ENCODE measurements at regions not wholly inside any gene's neighbourhood (a gene's known extent, or its start where the extent isn't known, plus 50 kb on each side); places are given as distances from the start of the nearest gene placed in this dataset.
A peak's percentile ranks its signal among the peaks of the same experiment; 100 is the strongest.

GRCh38 chr5:144088206-144089064 is 82.0 kb downstream of the YIPF5 start:
- TF ChIP-seq POLR2AphosphoS5 (IDR thresholded peaks at IDR 0.05; ENCODE audit: low read depth, low read length) (no peak), POLR2A (IDR thresholded peaks at IDR 0.05; ENCODE audit: low read depth, low read length) (no peak), SPI1 (IDR thresholded peaks at IDR 0.05; ENCODE audit: low read depth, low read length) (no peak), TAF1 (IDR thresholded peaks at IDR 0.05; ENCODE audit: low read depth, low read length) (no peak), POU2F2 (IDR thresholded peaks at IDR 0.05; ENCODE audit: low read depth, low read length) (no peak)
- DNase-seq (ENCODE audit: insufficient read length, low spot score) (no peak), FAIRE-seq (no peak)

GRCh38 chr5:144089401-144090021 is 80.9 kb downstream of the YIPF5 start:
- DNase-seq (ENCODE audit: insufficient read length, low spot score) (peak; percentile 3), FAIRE-seq (peak; percentile 20)
- TF ChIP-seq SPI1 (IDR thresholded peaks at IDR 0.05; ENCODE audit: low read depth, low read length): no peak
- TF ChIP-seq PAX5 (IDR thresholded peaks at IDR 0.05; ENCODE audit: insufficient read depth, low read length, severe bottlenecking): no peak
- TF ChIP-seq POU2F2 (IDR thresholded peaks at IDR 0.05; ENCODE audit: low read depth, low read length): no peak
- no peak for TF ChIP-seq POLR2AphosphoS5 (IDR thresholded peaks at IDR 0.05; ENCODE audit: low read depth, low read length)
- TF ChIP-seq TAF1 (IDR thresholded peaks at IDR 0.05; ENCODE audit: low read depth, low read length): no peak
- no peak for TF ChIP-seq POLR2A (IDR thresholded peaks at IDR 0.05; ENCODE audit: low read depth, low read length)

DNA sequence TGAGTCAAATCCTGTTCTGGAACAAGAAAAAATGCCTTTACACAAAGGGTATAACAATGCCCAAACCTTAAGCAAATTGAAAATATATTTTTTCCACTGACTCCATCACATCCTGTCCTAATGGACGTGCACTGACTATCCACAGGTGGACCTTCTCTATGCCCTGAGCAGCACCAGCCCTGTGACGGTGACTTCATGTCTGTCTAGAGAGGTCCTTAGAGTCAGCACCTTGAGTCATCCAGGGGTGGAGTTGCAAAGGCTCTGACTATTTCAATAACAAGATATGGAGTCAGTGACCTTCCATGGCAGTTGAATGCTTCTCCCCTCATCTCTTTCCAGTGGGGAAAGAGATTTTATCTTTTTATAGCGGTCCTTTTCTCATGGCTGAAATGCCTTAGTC is 78.0 kb downstream of the YIPF5 start:
- DNase-seq (ENCODE audit: insufficient read length, low spot score) (no peak), FAIRE-seq (no peak)
- no peak for TF ChIP-seq PAX5 (IDR thresholded peaks at IDR 0.05; ENCODE audit: insufficient read depth, low read length, severe bottlenecking)
- TF ChIP-seq TAF1 (IDR thresholded peaks at IDR 0.05; ENCODE audit: low read depth, low read length): no peak
- TF ChIP-seq POU2F2 (IDR thresholded peaks at IDR 0.05; ENCODE audit: low read depth, low read length): no peak
- no peak for TF ChIP-seq POLR2AphosphoS5 (IDR thresholded peaks at IDR 0.05; ENCODE audit: low read depth, low read length)
- no peak for TF ChIP-seq POLR2A (IDR thresholded peaks at IDR 0.05; ENCODE audit: low read depth, low read length)
- no peak for TF ChIP-seq SPI1 (IDR thresholded peaks at IDR 0.05; ENCODE audit: low read depth, low read length)

DNA sequence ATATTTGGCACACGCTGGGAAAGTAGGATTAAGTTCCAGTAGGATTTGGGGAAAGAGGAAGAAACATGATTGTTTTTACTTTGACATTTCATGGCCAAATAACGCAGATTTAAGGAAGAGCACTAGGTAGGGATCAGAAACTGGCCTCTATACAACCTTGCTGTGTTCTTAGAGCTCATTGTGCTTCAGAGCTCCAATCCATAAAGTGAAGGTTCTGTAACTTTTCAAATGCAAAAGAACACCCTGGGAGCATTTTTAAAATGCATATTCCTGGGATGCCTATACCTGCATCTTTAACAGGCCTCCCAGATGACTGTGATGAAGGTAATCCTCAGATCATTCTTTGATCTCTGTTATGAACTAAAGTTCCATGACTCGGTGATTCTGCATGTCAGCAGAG is 77.1 kb downstream of the YIPF5 start:
- no peak for TF ChIP-seq TAF1 (IDR thresholded peaks at IDR 0.05; ENCODE audit: low read depth, low read length)
- no peak for TF ChIP-seq POU2F2 (IDR thresholded peaks at IDR 0.05; ENCODE audit: low read depth, low read length)
- FAIRE-seq (no peak), DNase-seq (ENCODE audit: insufficient read length, low spot score) (no peak)

DNA sequence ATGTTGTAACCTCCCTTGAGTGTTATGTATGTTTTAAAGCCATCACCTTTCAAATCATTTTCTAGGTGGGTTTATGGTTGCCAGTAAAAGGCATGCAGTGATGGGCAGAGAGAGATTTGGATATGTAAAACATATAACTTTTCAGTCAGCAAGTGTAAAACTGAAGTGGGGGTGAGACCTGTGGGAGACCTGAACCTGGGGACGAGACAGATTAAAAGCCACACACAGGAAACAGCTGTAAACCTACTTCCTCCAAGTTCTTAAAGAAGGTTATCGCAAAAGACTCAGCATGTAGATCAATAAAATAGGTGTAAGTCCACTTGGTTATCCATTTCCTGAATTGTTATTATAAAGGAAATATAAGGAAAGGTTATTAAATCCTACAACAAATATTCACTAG is 76.6 kb downstream of the YIPF5 start:
- DNase-seq (ENCODE audit: insufficient read length, low spot score) (no peak), FAIRE-seq (no peak)
- TF ChIP-seq PAX5 (IDR thresholded peaks at IDR 0.05; ENCODE audit: insufficient read depth, low read length, severe bottlenecking): no peak
- TF ChIP-seq TAF1 (IDR thresholded peaks at IDR 0.05; ENCODE audit: low read depth, low read length): no peak
- TF ChIP-seq POU2F2 (IDR thresholded peaks at IDR 0.05; ENCODE audit: low read depth, low read length): no peak
- TF ChIP-seq POLR2AphosphoS5 (IDR thresholded peaks at IDR 0.05; ENCODE audit: low read depth, low read length): no peak
- TF ChIP-seq SPI1 (IDR thresholded peaks at IDR 0.05; ENCODE audit: low read depth, low read length): no peak
- no peak for TF ChIP-seq POLR2A (IDR thresholded peaks at IDR 0.05; ENCODE audit: low read depth, low read length)

- DNase-seq (ENCODE audit: insufficient read length, low spot score) (no peak), FAIRE-seq (no peak)
- TF ChIP-seq POLR2AphosphoS5 (IDR thresholded peaks at IDR 0.05; ENCODE audit: low read depth, low read length) (no peak), POU2F2 (IDR thresholded peaks at IDR 0.05; ENCODE audit: low read depth, low read length) (no peak), PAX5 (IDR thresholded peaks at IDR 0.05; ENCODE audit: insufficient read depth, low read length, severe bottlenecking) (no peak), TAF1 (IDR thresholded peaks at IDR 0.05; ENCODE audit: low read depth, low read length) (no peak), SPI1 (IDR thresholded peaks at IDR 0.05; ENCODE audit: low read depth, low read length) (no peak), POLR2A (IDR thresholded peaks at IDR 0.05; ENCODE audit: low read depth, low read length) (no peak)
These were observed 69.8 kb downstream of the YIPF5 start for GRCh38 chr5:144100702-144101101.

DNA sequence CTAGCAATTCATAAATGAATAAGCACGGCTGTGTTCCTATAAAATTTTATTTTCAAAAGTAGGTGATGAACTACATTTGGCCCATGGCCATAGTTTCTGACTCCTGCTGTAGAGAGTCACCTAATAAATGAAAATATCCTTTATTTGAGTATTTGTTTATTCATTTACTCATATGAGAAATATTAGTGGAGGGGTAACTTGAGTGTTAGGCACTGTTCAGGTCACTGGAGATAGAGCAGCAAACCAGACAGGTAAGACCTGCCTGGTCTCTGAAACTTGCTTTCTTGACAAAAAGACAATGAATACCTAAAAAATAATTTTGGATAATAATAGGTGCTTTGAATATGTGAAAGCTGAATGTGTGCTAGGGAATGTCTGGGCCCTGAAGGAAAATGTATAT is 68.8 kb downstream of the YIPF5 start:
- FAIRE-seq: no peak
- no peak for DNase-seq (ENCODE audit: insufficient read length, low spot score)
- TF ChIP-seq PAX5 (IDR thresholded peaks at IDR 0.05; ENCODE audit: insufficient read depth, low read length, severe bottlenecking): no peak
- TF ChIP-seq POLR2A (IDR thresholded peaks at IDR 0.05; ENCODE audit: low read depth, low read length): no peak
- no peak for TF ChIP-seq POU2F2 (IDR thresholded peaks at IDR 0.05; ENCODE audit: low read depth, low read length)
- TF ChIP-seq TAF1 (IDR thresholded peaks at IDR 0.05; ENCODE audit: low read depth, low read length): no peak

DNA sequence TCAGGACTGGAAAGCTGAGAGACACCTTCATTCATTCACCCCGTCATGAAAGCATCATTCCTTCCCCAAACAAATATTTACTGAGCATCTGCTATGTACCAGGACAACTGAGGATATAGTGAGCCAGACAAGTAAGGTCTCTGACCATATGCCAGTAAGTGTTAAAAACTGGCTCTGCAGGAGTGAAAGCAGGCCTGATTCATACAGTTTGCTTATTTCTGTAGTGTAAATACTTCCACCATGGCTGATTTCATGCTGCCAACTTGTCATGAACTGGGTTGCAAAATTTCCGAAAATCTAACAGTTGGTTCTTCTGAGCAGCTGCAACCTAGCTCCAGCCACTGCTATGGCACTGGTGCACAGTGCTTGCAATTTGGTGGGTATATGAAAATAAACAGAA is 68.1 kb downstream of the YIPF5 start:
- FAIRE-seq: no peak
- no peak for TF ChIP-seq POLR2A (IDR thresholded peaks at IDR 0.05; ENCODE audit: low read depth, low read length)
- DNase-seq (ENCODE audit: insufficient read length, low spot score): no peak

DNA sequence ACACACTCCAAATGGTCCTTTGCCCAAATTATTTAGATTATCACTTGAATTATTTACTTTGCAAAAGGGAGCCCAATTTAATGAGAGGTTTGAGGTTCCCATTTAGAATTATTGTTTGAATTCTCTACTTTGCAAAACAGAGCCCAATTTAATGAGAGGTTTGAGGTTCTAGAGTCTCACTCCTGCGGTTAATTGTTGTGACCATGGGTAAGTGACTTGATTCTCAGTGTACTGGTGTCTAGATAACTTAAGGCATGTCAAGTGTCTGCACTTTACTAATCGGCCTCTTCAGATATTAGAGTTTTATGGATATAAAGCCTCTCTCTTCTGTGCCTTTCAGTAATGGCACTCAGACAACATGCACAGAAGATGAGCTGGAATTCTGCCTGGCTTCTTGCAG is 67.5 kb downstream of the YIPF5 start:
- FAIRE-seq: no peak
- TF ChIP-seq POLR2A (IDR thresholded peaks at IDR 0.05; ENCODE audit: low read depth, low read length) (no peak), POU2F2 (IDR thresholded peaks at IDR 0.05; ENCODE audit: low read depth, low read length) (no peak), TAF1 (IDR thresholded peaks at IDR 0.05; ENCODE audit: low read depth, low read length) (no peak), PAX5 (IDR thresholded peaks at IDR 0.05; ENCODE audit: insufficient read depth, low read length, severe bottlenecking) (no peak), SPI1 (IDR thresholded peaks at IDR 0.05; ENCODE audit: low read depth, low read length) (no peak)
- DNase-seq (ENCODE audit: insufficient read length, low spot score): no peak

Data from GM12891 (cell line).